Stimulated activated CD4-positive, alpha-beta T cell treated with anti-CD3 and anti-CD28 coated beads, Interleukin-4, amount 100 ng/mL, for 1 hour (primary cell): ENCODE measurements at regions not wholly inside any gene's neighbourhood (a gene's known extent, or its start where the extent isn't known, plus 50 kb on each side); places are given as distances from the start of the nearest gene placed in this dataset.
"Not testable (repeated sequence)": the region's sequence is repeated elsewhere in the genome, so short reads cannot be mapped to it uniquely, and the experiment has no call there.

Experiments
- DNase-seq: peaks from one replicate; pipeline ENCODE4 v3.0.0-alpha.2; 2020

- DNase-seq, result no peak
Observed at GRCh38 chr3:159237226-159237625, 435.4 kb downstream of the MFSD1 start.

GRCh38 chr3:159238646-159239045 lies 436.8 kb downstream of the MFSD1 start:
- no peak for DNase-seq

- DNase-seq, result no peak
Observed at GRCh38 chr3:159239059-159239458, 437.2 kb downstream of the MFSD1 start.

GRCh38 chr3:159244933-159245332 lies 443.1 kb downstream of the MFSD1 start:
- DNase-seq, result no peak

- DNase-seq, result no peak
Observed at GRCh38 chr3:159245871-159246270, 444.0 kb downstream of the MFSD1 start.

- DNase-seq, result no peak
Observed at GRCh38 chr3:159246385-159246784, 444.5 kb downstream of the MFSD1 start.

- no peak for DNase-seq
Observed at GRCh38 chr3:159249472-159250174, 447.8 kb downstream of the MFSD1 start.

- DNase-seq, result no peak
Observed at GRCh38 chr3:159250961-159251360, 449.1 kb downstream of the MFSD1 start.

GRCh38 chr3:159252274-159252673 lies 450.4 kb downstream of the MFSD1 start:
- DNase-seq, result no peak

- no peak for DNase-seq
Observed at GRCh38 chr3:159252772-159253384, 451.0 kb downstream of the MFSD1 start.

GRCh38 chr3:159253860-159254259 lies 452.0 kb downstream of the MFSD1 start:
- DNase-seq, result no peak

- DNase-seq, result no peak
Observed at GRCh38 chr3:159257954-159258353, 456.1 kb downstream of the MFSD1 start.

GRCh38 chr3:159258934-159259333 lies 457.1 kb downstream of the MFSD1 start:
- no peak for DNase-seq

- DNase-seq, result no peak
Observed at GRCh38 chr3:159260049-159260662, 458.3 kb downstream of the MFSD1 start.

GRCh38 chr3:159261333-159261732 lies 459.5 kb downstream of the MFSD1 start:
- DNase-seq, result not testable (repeated sequence)

GRCh38 chr3:159263750-159264553 lies 462.1 kb downstream of the MFSD1 start:
- no peak for DNase-seq

- DNase-seq, result no peak
Observed at GRCh38 chr3:159265705-159266104, 463.9 kb downstream of the MFSD1 start.

GRCh38 chr3:159266779-159267178 lies 464.9 kb downstream of the MFSD1 start:
- DNase-seq, result no peak

- no peak for DNase-seq
Observed at GRCh38 chr3:159271799-159272512, 470.1 kb downstream of the MFSD1 start.

GRCh38 chr3:159273070-159273469 lies 471.2 kb downstream of the MFSD1 start:
- no peak for DNase-seq

- DNase-seq, result no peak
Observed at GRCh38 chr3:159273608-159274007, 471.8 kb downstream of the MFSD1 start.

- DNase-seq, result no peak
Observed at GRCh38 chr3:159275741-159276140, 473.9 kb downstream of the MFSD1 start.

GRCh38 chr3:159277814-159278213 lies 476.0 kb downstream of the MFSD1 start:
- DNase-seq, result no peak
